HG02884 (cell line): ENCODE measurements at regions not wholly inside any gene's neighbourhood (a gene's known extent, or its start where the extent isn't known, plus 50 kb on each side); places are given as distances from the start of the nearest gene placed in this dataset.

Source experiments
- ATAC-seq: cut with Tn5 transposase; IDR thresholded peaks from one replicate; pipeline ENCODE4 v1.9.1; 2021; ENCODE audit warnings: mild to moderate bottlenecking, moderate library complexity; ENCODE audit not compliant: unreplicated experiment

DNA sequence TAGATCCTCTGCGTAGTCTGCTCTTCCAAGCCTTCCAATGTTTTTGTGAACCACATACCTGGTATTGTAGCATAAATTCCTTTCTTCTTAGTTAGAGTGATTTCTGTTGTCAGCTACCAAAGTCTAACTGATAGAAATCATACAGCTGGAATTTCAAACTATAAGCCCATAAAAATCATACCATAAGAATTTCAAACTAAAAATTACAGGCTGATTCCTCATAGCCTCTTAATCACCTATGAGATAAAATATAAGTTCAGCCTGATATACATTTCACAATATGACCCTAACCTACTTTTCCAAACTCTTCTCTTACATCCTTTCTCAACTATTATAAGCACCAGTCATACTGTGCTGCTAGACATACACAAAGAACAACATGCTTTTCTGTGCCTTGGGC is 64.8 kb downstream of the PTHLH start:
- no peak for ATAC-seq

DNA sequence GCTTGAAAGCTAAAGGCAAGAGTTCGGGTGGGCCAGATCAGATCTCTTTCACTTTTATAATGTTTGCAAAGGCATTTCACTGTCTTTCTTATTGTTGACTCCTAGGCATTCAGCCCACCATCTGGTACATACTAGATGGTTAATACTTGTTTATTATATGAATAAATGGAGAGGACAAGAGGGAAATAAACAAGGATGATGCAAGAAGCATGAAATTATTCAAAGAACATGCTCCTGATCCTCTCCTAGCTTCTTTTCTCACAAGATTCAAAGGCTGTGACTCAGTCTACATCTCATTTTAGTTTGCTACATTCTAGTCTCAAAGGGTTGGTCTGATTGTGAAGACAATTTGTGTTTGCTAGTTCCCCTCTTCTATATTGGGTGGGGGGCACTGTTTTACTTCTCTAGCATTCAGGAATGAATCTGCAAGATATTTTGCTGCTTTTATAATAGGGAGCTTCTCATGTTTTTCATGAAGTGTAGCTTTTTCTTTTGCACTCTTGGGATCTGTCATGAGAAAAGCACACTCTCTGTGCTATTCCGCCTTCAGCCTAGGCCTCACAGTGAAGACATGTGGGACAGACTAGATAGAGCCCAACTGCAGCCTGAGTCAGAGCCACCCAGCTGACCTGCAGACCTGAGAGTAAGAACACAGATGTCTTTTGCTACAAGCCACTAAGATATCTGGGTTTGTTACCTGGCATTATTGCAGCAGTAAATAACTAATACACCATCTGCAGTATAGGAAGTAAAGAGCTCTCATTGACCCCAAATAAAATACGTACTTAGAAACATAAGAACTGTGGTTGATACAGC is 65.7 kb downstream of the PTHLH start:
- no peak for ATAC-seq

DNA sequence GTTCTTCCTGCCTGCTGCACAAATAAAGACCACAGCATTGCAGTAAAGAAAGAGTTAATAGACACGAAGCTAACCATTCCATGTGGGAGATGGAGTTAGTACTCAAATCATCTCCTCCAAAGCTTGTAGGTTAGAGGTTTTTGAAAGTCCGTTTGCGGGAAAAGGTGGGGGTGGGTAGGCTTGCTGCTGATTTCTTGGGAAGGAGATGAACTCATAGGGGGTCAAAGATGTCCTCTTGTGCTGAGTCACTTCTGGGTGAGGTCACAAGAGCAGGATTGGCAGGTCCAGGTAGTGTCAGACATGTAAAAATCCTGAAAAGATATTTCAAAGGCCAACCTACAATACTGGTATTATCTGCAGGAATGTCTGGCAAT is 66.4 kb downstream of the PTHLH start:
- no peak for ATAC-seq

DNA sequence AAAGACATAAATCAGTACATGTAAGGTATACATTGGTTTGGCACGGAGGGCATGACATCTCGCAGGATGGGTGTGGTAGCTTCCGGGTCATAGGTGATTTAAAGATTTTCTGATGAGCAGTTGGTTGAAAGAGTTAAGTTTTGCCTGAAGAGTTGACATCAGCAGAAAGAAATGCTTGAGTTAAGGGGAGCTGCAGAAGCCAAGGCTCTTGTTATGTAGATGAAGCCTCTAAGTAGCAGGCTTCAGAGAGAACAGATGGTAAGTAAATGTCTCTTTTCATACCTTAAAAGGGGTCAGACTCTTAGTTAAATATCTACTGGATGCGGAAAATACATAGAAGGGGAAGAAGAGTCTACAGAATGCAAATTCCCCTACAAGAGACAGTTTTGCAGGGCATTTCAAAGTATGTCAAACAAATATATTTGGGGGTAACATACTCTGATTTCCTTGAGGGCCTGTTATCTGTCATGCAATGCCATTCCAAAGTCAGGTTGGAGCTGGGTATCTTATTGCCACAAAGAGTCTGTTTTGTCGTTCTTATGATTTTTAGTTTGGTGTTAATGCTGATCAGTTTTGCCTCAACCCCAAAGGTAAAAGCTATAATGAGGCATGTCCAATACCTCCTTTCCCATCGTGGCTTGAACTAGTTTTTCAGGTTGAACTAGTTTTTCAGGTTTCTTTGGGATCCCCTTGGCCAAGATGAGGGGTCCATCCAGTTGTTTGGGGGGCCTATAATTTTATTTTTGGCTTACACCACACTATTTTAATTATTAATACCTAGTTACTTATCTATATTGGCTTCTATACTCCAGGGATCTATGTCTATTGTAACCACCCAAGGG is 67.0 kb downstream of the PTHLH start:
- ATAC-seq = no peak

DNA sequence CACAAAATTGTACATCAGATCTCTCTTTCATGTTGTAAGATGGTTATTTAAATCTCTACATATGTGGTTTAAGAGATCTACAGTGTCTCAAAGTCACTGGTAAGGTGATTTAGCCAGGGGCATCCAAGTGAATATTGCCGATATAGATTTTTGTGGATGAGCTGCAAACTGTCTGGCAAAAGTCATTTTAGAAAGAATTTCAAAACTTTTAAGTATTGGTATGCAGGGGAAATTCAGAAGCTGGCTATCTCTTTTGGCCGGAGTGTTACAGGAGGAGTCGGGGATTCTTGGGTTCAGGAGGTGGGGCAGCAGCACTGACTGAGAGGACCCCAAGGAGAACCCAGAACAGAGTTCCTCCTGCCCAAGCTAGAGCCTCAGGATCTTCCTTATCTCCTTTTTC is 69.9 kb downstream of the PTHLH start:
- no peak for ATAC-seq

DNA sequence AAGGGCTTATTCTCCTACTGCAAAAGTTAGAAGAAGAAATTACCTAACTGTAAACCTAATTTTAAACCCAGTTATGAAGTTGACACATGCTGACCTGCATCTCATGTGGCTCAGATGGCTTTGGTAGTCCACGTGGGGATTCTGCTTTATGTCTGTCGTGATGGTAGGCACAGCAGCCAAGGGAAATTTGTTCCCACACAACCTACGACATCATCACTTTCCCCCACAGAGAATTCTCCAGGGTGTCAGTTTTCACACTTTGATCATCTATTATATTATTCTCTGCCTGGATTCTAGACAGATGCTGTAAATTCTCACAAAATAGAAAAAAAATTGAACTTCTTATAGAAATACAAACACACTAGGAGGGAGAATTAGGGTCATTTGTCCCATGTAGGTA is 70.6 kb downstream of the PTHLH start:
- ATAC-seq = no peak

DNA sequence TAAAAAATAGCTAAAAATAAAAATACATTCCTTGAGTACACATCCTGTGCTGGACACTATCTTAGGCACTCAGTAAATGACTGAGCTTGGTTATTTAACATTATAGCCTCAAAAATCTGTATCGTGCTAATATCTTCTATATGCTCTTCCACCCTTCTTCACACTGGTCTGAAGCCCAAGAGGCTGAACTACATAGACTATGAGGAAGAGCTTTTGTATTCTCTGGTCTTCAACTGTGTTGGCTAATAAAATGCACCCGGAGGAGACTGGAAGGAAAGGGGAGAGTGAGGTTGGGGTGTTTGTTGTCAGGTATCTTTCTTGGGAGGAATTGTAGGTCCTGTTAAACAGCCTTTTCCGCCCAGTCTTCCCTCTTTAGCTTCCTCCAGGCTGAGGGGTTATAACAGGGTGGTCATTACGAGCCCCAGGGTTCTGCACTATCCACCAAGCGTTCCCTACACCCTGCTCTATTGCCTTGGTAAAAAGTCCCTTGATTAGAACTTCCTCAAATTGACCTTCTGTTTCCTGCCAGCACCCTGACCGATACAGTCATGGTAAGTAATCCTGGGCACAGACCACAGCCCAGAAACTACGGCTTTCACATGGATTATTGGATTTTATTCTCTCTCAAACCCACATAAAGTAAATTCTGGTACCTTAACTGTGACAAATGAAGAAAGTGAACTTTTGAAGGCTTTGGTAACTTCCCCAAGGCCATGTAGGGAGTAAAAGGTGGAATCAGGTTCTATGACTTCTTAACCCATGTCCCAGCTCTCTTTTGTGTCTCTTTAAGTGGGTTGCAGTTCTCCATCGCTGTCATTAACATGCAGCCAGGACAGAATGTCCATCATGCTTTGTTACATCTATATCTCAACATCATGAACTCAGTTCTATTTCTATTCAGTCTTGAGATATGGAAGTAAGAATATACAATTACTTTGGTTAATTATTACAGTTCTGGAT is 71.3 kb downstream of the PTHLH start:
- peak; percentile 56 for ATAC-seq

DNA sequence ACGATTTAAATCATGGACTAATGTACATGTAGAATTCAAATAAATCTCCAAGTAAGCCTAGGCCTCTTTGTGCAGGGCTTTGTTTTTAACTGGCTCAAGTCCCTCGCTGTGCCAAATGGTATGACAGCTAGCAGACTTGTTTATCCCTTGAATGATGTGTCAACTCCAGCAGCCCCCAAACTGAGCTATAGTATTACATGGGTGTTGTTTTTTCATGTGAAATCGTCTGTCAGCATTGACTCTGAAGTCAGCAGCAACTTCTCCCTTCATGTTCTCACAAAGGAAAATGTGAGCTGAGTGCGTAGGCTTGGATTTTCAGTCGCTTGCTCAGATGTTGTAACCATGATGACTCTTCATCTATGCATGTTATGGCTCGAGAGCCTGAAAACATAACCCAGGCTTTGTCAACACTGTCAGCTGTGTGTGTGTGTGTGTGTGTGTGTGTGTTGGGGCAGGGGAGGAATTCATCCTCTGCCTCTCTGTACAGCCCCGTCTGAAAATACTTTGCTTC is 73.3 kb downstream of the PTHLH start:
- no peak for ATAC-seq

DNA sequence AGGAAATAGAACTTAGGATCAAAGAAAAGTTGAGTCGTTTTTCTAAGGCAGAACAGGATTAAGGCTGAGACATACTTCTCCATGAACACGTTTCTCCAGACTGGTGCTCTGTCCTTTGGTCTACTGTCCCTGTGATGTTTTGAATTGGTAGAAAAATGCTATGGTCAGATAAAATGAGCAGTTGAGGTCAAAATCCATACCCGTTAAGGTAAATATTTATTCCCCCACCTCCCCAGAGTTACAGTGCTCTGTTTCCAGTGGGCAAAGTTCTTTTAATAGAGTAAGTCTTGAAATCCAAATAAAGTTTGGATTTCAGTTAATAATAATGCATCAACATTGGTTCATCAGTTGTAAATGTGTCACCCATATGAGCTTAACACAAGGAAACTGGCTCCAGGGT is 74.5 kb downstream of the PTHLH start:
- ATAC-seq = no peak

DNA sequence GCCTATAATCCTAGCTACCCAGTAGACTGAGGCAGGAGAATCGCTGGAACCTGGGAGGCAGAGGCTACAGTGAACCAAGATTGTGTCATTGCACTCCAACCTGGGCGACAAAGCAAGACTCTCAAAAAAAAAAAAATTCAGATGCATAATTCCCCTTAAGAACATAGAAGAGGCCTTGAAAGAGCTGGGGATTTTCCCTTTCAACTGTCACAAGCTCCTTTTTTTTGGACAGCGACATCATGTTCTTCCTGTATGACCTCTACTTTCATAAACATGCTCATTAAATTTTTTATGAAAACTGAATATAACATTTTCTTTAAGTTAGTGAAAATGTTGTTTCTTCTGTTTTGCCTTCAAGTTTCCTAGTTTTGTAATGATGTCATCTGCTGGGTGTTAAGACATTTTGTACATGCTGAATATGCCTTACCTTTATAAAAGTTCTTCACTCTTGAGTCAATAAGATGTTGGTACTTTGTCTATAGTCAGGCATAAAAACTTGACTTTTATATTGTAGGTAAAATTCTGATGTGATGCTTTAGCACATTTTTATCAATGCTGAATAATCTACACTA is 76.0 kb downstream of the PTHLH start:
- no peak for ATAC-seq

DNA sequence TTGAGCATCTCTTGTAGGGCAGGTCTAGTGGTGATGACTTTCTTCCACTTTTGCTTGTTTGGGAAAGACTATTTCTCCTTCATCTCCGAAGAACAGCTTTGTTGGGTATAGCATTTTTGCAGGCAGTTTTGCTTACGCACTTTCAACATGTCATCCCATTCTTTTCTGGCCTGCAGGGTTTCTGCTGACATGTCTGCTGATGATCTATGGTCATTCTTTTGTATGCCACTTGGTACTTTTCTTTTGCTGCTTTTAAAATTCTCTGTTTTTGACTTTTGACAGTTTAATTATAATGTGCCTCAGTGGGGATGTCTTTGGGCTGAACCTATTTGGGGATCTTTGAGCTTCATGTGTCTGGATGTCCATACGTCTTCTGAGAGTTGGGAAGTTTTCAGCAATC is 78.2 kb downstream of the PTHLH start:
- ATAC-seq = no peak

DNA sequence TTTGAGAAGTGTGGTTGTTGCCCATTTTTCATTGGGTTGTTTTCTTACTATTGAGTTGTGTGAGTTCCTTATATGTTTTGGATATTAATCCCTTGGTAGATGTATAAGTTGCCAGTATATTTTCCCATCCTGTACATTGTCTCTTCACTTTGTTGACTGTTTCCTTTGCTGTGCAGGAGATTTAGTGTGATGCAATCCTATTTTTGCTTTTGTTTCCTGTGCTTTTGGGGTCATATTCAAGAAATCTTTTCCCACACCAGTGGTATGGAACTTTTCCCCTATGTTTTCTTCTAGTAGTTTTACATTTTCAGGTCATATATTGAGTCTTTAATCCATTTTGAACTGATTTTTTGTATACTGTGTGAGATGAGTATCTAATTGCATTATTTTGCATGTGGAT is 92.8 kb downstream of the PTHLH start:
- no peak for ATAC-seq

DNA sequence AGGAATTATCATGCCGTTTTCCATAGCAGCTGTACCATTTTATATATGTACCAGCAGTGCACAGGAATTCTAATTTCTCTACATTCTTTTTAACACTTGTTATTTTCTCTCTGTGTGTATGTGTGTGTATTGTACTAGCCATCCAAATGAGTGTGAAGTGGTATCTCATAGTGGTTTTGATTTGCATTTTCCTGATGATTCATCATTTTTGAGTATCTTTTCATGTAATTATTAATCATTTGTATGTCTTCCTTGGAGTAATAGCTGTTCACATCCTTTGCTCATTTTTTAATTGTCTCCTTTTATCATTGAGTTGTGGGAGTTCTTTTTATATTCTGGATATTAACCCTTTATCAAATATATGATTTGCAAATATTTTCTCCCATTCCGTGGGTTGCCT is 95.6 kb upstream of the MANSC4 start:
- no peak for ATAC-seq

DNA sequence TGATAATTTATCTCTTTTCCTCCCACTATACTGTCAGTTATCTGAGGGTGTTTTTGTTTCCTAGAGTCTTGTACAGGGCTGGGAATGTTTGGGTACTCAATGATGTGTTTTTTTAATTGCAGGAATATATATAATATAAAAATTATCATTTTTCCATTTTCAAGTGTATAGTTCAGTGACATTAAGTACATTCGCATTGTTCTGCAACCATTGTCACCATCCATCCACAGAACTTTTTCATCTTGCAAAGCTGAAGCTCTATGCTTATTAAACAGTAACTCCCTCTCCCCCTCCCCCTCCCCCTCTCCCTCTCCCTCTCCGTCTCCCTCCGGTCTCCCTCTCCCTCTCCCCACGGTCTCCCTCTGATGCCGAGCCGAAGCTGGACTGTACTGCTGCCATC is 93.0 kb upstream of the MANSC4 start:
- no peak for ATAC-seq

DNA sequence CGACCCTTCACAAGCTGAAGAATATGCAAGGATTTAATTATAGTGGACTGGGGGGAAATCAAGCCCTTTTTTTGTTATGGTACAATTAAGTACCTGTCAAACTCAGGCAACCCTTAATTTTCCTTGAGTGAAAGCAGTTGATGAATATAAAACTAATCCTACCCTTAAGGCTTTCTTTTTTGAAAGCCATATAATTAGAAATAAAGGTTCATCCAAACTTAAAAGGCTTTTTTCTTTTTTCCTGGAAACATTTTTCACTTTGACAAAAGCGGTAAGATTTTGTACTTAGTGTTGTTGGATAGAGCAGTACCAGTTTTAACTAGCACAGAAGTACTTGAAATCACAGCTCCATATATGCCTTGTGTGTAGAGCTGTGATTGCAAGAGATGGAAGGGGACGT is 91.9 kb upstream of the MANSC4 start:
- ATAC-seq = no peak

DNA sequence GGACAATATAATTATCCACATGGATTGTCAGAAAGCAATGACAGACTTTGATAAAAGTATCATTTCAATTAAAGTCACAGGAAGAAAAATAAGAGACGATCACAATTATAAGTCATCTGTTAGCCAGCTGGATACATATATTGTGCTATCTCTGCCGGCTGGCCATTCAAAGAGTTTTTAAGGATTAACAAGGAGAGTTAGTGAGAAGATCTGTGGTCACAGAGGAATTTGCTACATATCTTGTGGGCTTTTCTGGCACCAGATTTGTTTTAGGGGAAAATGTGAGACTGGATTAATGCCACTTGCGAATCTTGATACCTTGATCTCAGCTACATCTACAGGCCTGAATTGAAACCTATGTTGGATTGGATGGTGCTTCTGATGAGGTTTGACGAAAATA is 90.9 kb upstream of the MANSC4 start:
- no peak for ATAC-seq

DNA sequence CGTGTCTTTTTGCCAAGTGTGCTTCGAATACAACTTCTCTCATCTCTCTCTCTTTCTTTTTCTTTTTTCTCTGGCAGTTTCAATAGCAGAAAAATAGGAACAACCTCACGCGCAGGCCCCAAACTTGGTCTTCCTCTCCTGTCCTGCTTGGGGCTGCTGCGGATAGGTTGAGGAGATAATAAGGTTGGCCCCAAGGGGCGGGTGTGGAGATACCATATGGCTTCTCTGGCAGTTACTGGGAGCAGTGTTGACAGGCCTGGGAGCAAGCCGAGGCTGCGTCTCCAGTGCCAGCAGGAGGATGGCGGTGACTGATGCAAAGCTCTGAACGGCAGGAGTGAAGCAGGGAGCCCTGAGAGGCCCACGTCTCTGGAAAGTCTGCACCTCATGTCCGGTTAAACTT is 89.5 kb upstream of the MANSC4 start:
- ATAC-seq = no peak

DNA sequence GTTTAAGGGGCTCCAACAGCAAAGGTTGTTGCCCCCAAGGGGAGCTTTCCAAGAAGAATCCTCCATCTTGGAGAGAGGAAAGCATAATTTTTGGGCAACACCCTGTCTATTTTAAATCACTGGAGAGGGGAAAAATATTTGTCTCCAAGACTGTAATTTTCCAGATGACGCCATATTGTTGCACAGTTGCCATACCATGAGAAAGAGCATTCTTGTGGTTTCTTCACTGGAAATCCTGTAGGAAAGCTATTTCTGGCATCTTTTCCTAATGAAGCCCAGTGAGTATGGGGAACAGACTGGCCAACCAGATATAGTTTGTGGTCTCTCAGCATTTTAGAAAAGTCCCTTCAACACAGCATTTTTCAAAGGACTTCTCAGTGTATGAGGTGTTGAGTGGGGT is 88.1 kb upstream of the MANSC4 start:
- ATAC-seq = no peak

DNA sequence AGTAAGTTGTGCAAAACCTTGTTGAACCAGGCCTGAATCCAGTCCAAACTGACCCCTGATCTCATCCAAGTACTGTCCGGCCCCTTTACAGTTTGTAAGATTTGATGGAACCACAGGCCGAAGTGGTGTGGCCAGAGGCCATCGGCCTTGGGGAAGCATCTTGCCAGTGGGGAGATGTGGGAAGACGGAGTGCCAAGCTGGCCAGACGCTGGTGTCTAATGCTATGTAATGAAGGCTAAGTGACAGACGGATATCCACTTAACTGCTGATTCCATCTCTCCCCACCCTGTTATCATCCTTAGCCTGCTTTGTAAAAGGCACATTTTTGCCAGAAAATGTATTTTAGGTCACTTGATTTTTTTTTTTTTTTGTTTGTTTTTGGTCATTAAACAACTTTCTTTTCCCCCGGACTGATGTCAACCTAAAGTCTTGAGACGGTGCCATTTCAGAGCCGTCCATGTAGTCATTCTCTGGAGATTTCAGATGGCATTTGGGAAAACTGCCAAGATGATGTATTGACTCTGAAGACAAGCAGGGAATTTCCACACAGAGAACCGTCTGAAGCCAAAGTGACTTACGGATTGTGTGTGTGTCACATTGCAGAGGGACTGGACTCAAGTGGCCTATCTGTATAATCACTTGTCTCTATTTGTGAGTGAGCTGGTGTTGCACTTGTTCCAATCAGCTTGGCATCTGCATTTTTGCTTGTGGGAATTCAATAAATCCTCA is 86.5 kb upstream of the MANSC4 start:
- no peak for ATAC-seq

DNA sequence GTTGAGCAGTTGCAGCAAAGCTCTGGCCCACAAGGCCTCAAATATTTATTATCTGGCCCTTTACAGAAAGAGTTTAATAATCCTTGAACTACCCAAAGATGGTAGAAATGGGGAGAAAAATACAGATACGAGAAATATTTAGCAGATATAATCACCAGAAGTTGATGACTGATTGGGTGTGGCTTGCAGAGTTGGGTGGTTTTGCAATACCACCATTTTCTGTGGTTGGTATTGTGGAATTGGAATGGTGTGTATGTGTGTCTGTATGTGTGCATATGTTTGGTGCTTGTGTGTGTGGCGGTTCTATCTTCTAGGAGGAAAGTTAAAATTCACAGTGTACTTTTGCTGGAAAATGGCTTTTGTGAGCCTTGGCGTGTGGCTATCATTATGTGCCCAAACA is 85.4 kb upstream of the MANSC4 start:
- ATAC-seq = no peak
